Glutamatergic neuron (in vitro differentiated cells): ENCODE measurements at regions not wholly inside any gene's neighbourhood (a gene's known extent, or its start where the extent isn't known, plus 50 kb on each side); places are given as distances from the start of the nearest gene placed in this dataset.

Experiments used
- DNase-seq: peaks from one replicate; pipeline ENCODE4 v3.0.0; 2022
- H3K27ac Mint-ChIP-seq: one replicate; pipeline ENCODE4 v1.8.0; 2020; ENCODE audit warnings: mild to moderate bottlenecking, mixed read lengths, inconsistent platforms; ENCODE audit not compliant: unreplicated experiment
- H3K27me3 Mint-ChIP-seq: one replicate; pipeline ENCODE4 v1.8.0; 2020; ENCODE audit warnings: mild to moderate bottlenecking, moderate library complexity, mixed read lengths, inconsistent platforms; ENCODE audit not compliant: unreplicated experiment
- H3K36me3 Mint-ChIP-seq: one replicate; pipeline ENCODE4 v1.8.0; 2020; ENCODE audit warnings: mild to moderate bottlenecking, mixed read lengths, inconsistent platforms; ENCODE audit not compliant: unreplicated experiment
- H3K4me1 Mint-ChIP-seq: one replicate; pipeline ENCODE4 v1.8.0; 2020; ENCODE audit warnings: mild to moderate bottlenecking, low read depth, mixed read lengths, inconsistent platforms; ENCODE audit not compliant: unreplicated experiment
- H3K4me3 Mint-ChIP-seq: one replicate; pipeline ENCODE4 v1.8.0; 2020; ENCODE audit warnings: mild to moderate bottlenecking, mixed read lengths, inconsistent platforms; ENCODE audit not compliant: unreplicated experiment
- H3K9me3 Mint-ChIP-seq: one replicate; pipeline ENCODE4 v1.8.0; 2020; ENCODE audit warnings: mild to moderate bottlenecking, moderate library complexity, mixed read lengths, inconsistent platforms; ENCODE audit not compliant: unreplicated experiment
- TF ChIP-seq, protein P1 (sequence below): fragments of 200-600 bp; sonication (generic); IDR thresholded peaks from one replicate; pipeline ENCODE4 v1.5.0; 2021; ENCODE audit not compliant: partially characterized antibody, unreplicated experiment

DNA sequence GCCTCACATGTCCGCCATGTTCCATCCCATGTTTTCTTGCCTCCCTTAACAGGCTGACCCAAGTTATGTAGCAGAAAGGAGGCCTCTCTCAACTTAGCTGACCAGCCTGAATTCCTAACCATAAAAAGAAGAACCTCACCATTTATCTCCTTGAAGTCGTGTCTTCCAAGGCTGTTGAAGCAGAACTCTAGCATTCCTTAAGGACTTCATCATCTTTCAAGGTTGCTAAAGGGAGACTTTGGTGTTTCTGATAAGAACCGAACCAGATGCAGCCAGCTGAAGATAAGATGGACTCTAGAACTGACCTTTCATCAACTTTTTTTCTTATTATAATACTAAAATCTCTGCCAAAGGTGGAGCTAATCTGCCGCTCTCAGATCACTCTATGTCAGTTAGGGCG, 571.7 kb upstream of the SLC35B3 start:
- Mint-ChIP-seq H3K4me1 (no peaks in the 10 kb centered on the region), H3K27ac (no peak overlapping the region), H3K36me3 (no peaks in the 10 kb centered on the region), H3K9me3 (no peaks in the 10 kb centered on the region), H3K27me3 (no peaks in the 10 kb centered on the region), H3K4me3 (no peak overlapping the region)
- TF ChIP-seq, protein P1, sequence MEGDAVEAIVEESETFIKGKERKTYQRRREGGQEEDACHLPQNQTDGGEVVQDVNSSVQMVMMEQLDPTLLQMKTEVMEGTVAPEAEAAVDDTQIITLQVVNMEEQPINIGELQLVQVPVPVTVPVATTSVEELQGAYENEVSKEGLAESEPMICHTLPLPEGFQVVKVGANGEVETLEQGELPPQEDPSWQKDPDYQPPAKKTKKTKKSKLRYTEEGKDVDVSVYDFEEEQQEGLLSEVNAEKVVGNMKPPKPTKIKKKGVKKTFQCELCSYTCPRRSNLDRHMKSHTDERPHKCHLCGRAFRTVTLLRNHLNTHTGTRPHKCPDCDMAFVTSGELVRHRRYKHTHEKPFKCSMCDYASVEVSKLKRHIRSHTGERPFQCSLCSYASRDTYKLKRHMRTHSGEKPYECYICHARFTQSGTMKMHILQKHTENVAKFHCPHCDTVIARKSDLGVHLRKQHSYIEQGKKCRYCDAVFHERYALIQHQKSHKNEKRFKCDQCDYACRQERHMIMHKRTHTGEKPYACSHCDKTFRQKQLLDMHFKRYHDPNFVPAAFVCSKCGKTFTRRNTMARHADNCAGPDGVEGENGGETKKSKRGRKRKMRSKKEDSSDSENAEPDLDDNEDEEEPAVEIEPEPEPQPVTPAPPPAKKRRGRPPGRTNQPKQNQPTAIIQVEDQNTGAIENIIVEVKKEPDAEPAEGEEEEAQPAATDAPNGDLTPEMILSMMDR: no peak
- no peak for DNase-seq

DNA sequence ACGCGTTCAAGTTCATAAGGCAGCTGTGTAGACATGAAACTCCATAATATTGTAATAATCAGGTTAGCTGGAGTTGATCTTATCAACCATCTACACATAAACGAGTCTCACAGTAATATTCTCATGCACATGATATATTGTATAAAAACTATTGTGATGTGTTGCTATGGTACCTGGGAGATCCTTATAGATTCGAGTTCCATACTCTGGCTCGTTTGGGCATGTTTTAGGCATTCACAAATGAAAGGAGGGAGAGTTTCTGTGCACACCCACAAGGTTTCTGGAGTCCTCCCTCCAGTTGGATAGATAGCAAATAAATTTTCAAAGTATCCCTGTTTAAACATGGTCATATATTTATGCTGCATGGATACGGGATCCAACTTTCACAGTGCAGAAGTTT, 567.5 kb upstream of the SLC35B3 start:
- Mint-ChIP-seq H3K4me3 (no peak overlapping the region), H3K4me1 (no peaks in the 10 kb centered on the region), H3K27ac (no peak overlapping the region), H3K9me3 (no peaks in the 10 kb centered on the region), H3K36me3 (no peaks in the 10 kb centered on the region), H3K27me3 (peaks cover 1% of the 10 kb centered on the region)
- no peak for DNase-seq
- TF ChIP-seq, protein P1: no peak

DNA sequence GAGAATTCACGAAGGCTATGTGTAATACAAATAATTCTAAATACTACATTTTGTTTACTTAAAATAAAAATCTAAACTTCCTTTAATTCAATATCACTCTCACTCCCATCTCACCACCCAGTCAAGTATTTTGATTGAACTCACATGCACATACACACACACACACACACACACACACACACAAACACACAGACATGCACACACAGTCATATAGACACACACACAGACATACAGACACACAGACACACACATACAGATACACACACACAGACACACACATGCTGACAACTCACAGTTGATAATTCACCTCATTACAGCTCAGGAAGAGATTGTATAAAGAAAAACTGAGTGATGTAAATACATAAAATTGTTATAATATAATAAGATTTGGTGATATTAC, 559.8 kb upstream of the SLC35B3 start:
- Mint-ChIP-seq H3K4me3 (no peak overlapping the region), H3K9me3 (no peaks in the 10 kb centered on the region), H3K4me1 (no peaks in the 10 kb centered on the region), H3K27ac (no peak overlapping the region), H3K27me3 (no peaks in the 10 kb centered on the region), H3K36me3 (no peaks in the 10 kb centered on the region)
- TF ChIP-seq, protein P1: no peak
- DNase-seq: no peak

DNA sequence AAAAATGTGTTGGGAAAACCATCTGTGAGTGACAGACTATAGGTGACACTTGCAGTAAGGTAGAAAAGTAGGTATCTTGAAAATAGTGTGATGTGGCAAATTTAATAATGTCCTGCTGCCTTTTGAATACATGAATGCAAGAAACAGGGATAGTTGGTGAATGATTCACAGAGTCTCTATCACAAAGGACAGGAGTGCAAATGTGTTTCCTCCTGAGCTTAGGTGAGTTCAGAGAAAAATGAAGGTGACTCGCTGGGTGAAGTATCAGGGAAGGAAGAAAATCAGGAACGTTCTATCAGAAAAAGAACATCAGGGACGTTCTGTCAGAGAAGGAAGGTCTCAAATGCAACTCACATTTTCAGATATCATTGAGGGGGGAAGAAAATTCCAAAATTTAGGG, 557.8 kb upstream of the SLC35B3 start:
- H3K36me3 Mint-ChIP-seq: no peaks in the 10 kb centered on the region
- no peak for DNase-seq
- H3K4me3 Mint-ChIP-seq: no peak overlapping the region
- H3K4me1 Mint-ChIP-seq: no peaks in the 10 kb centered on the region
- TF ChIP-seq, protein P1: no peak
- no peak overlapping the region for H3K27ac Mint-ChIP-seq
- H3K27me3 Mint-ChIP-seq: no peaks in the 10 kb centered on the region
- H3K9me3 Mint-ChIP-seq: no peaks in the 10 kb centered on the region

DNA sequence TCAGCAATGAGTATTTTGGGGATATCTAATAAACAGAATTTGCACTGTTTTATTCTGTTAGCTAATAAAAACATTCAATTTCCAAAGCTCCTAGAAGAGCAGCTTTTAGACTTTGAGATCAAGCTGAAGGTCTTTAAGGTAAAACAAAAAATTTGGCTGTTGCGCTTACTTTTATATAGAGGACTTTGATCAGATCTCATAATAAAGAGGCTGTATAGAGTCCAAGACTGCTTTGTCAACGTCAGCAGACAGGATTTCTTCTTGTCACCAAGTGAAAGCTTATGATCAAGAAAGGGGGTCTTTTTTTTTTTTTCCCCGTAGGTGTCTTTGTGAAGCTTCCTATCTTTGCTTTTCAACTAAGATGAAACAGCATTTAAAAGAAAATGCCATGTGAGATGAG, 556.5 kb upstream of the SLC35B3 start:
- TF ChIP-seq, protein P1: no peak
- H3K4me3 Mint-ChIP-seq: no peak overlapping the region
- H3K4me1 Mint-ChIP-seq: no peaks in the 10 kb centered on the region
- no peak overlapping the region for H3K27ac Mint-ChIP-seq
- H3K36me3 Mint-ChIP-seq: no peaks in the 10 kb centered on the region
- H3K27me3 Mint-ChIP-seq: no peaks in the 10 kb centered on the region
- no peaks in the 10 kb centered on the region for H3K9me3 Mint-ChIP-seq
- no peak for DNase-seq
